Tibial artery (tissue), 4 donors: ENCODE measurements at regions not wholly inside any gene's neighbourhood (a gene's known extent, or its start where the extent isn't known, plus 50 kb on each side); places are given as distances from the start of the nearest gene placed in this dataset.
"Not testable (repeated sequence)": the region's sequence is repeated elsewhere in the genome, so short reads cannot be mapped to it uniquely, and the experiment has no call there.

ENCODE experiments used
- DNase-seq, 2 donors: peaks; one replicate each; pipeline ENCODE4 v3.0.0-alpha.2; 2019
- H3K27ac ChIP-seq, 2 donors: fragments of 200-600 bp; sonication (generic) in 1 of 2; 1 replicate in 1 of 2; 2 replicates in 1 of 2; pipeline ENCODE4 v1.5.1; 2018 to 2019; ENCODE audit warnings: mild to moderate bottlenecking in 1 of 2
- H3K27me3 ChIP-seq, 2 donors: fragments of 200-600 bp; sonication (generic) in 1 of 2; one replicate each; pipeline versions ENCODE4 v1.5.1 to v1.6.0; 2016 to 2019
- H3K36me3 ChIP-seq, 3 donors: fragments of 200-600 bp; sonication (generic) in 2 of 3; one replicate each; pipeline ENCODE4 v1.5.1; 2016 to 2019; ENCODE audit warnings: mild to moderate bottlenecking in 2 of 3
- H3K4me1 ChIP-seq, 4 donors: fragments of 200-600 bp; sonication (generic) in 2 of 4; 1 replicate in 3 of 4; 2 replicates in 1 of 4; pipeline ENCODE4 v1.5.1; 2016 to 2019
- H3K4me3 ChIP-seq, 2 donors: fragments of 200-600 bp; sonication (generic) in 1 of 2; 1 replicate in 1 of 2; 2 replicates in 1 of 2; pipeline ENCODE4 v1.5.1; 2018 to 2019; ENCODE audit warnings: mild to moderate bottlenecking in 2 of 2
- H3K9me3 ChIP-seq, 3 donors: fragments of 200-600 bp; sonication (generic) in 1 of 3; one replicate each; pipeline ENCODE4 v1.5.1; 2016 to 2019
- CTCF ChIP-seq, 2 experiments: fragments of 200-600 bp in 1 of 2; fragments of 450-650 bp in 1 of 2; IDR thresholded peaks; one replicate each; pipeline ENCODE4 v1.5.1; 2017 to 2019; ENCODE audit warnings: antibody characterized with exemption in 2 of 2, mild to moderate bottlenecking in 1 of 2, moderate library complexity in 1 of 2
- intact Hi-C: fragments of 100-400 bp; cut with DNase I; formaldehyde crosslinking; loops from one replicate; pipeline ENCODE4 v1.15.0; 2023; ENCODE audit warnings: low total_unique reads

- no peak for TF ChIP-seq CTCF (IDR thresholded peaks at IDR 0.05)
- Histone ChIP-seq H3K27ac (no peak overlapping the region), H3K27me3 (no peaks in the 10 kb centered on the region), H3K36me3 (no peaks in the 10 kb centered on the region), H3K4me1 (no peaks in the 10 kb centered on the region), H3K9me3 (peaks cover 0 to 2% (median 0%) of the 10 kb centered on the region in 3 donors), H3K4me3 (no peak overlapping the region)
- intact Hi-C loops: no loop called here
- DNase-seq: no peak
Measured at GRCh38 chr7:91504919-91505318, 240.7 kb downstream of the FZD1 start.

GRCh38 chr7:91506966-91507365 lies 242.7 kb downstream of the FZD1 start:
- H3K9me3 ChIP-seq, H3K27ac ChIP-seq, DNase-seq, H3K4me1 ChIP-seq, H3K36me3 ChIP-seq, H3K27me3 ChIP-seq, H3K4me3 ChIP-seq, intact Hi-C loops: not testable (repeated sequence)

GRCh38 chr7:91511861-91512260 lies 247.6 kb downstream of the FZD1 start:
- intact Hi-C loops, H3K9me3 ChIP-seq, H3K27ac ChIP-seq, H3K4me3 ChIP-seq, H3K4me1 ChIP-seq, H3K27me3 ChIP-seq, DNase-seq, H3K36me3 ChIP-seq: not testable (repeated sequence)

- no peaks in the 10 kb centered on the region for H3K9me3 ChIP-seq
- no peak for TF ChIP-seq CTCF (IDR thresholded peaks at IDR 0.05)
- no peaks in the 10 kb centered on the region for H3K36me3 ChIP-seq
- intact Hi-C loops: no loop called here
- H3K27ac ChIP-seq: no peak overlapping the region
- no peak for DNase-seq
- H3K4me3 ChIP-seq: no peak overlapping the region
- H3K27me3 ChIP-seq: no peaks in the 10 kb centered on the region
- no peaks in the 10 kb centered on the region for H3K4me1 ChIP-seq
Measured at GRCh38 chr7:91512958-91513357, 248.7 kb downstream of the FZD1 start.

DNA sequence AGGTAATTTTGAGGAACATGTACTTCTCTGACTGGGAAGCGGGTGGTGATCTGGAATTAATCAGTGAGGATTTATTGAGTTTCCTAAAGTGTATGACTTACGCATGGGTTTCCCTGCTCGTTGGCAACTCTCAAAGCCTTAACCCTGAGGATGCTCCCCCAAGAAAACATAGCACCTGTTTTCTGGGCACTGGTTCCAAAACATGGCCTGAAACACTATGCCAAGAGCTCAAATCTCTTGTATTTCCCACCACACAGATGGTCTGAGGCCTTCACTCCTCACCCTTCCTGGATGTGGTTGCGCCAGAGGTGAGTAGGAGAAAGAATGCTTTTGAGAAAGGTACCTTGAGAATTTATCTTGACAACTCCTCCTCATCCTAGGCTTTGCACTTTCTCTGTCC lies 250.4 kb downstream of the FZD1 start:
- Histone ChIP-seq H3K27me3 (no peaks in the 10 kb centered on the region), H3K27ac (no peak overlapping the region), H3K4me1 (no peaks in the 10 kb centered on the region), H3K4me3 (no peak overlapping the region), H3K9me3 (no peaks in the 10 kb centered on the region), H3K36me3 (no peaks in the 10 kb centered on the region)
- intact Hi-C loops: no loop called here
- no peak for TF ChIP-seq CTCF (IDR thresholded peaks at IDR 0.05)
- no peak for DNase-seq

GRCh38 chr7:91515961-91516360 lies 251.7 kb downstream of the FZD1 start:
- TF ChIP-seq CTCF (IDR thresholded peaks at IDR 0.05): no peak
- no peaks in the 10 kb centered on the region for H3K4me1 ChIP-seq
- intact Hi-C loops: no loop called here

GRCh38 chr7:91517201-91517785 lies 253.1 kb downstream of the FZD1 start:
- Histone ChIP-seq H3K4me3 (no peak overlapping the region), H3K27me3 (no peaks in the 10 kb centered on the region), H3K4me1 (no peaks in the 10 kb centered on the region), H3K27ac (no peak overlapping the region), H3K9me3 (no peaks in the 10 kb centered on the region), H3K36me3 (no peaks in the 10 kb centered on the region)
- no peak for DNase-seq
- no peak for TF ChIP-seq CTCF (IDR thresholded peaks at IDR 0.05)
- intact Hi-C loops: no loop called here

More at GRCh38 chr7:91515961-91516360, 251.7 kb downstream of the FZD1 start:
- no peak for DNase-seq
- H3K27ac ChIP-seq: no peak overlapping the region
- no peaks in the 10 kb centered on the region for H3K9me3 ChIP-seq
- no peaks in the 10 kb centered on the region for H3K36me3 ChIP-seq
- no peaks in the 10 kb centered on the region for H3K27me3 ChIP-seq
- no peak overlapping the region for H3K4me3 ChIP-seq
